AG04450 (cell line): ENCODE measurements at regions not wholly inside any gene's neighbourhood (a gene's known extent, or its start where the extent isn't known, plus 50 kb on each side); places are given as distances from the start of the nearest gene placed in this dataset.

ENCODE experiments used
- CTCF ChIA-PET: fragments of 300-600, 350-600 bp; formaldehyde crosslinking; extraction: SDS; loops from one replicate; lab custom pipeline; 2022; ENCODE audit warnings: antibody characterized with exemption, inconsistent platforms; lab: Charles Lee
- POLR2A ChIA-PET: fragments of 350-600 bp; formaldehyde crosslinking; extraction: SDS; loops from one replicate; lab custom pipeline; 2021; ENCODE audit warnings: antibody characterized with exemption, inconsistent platforms; lab: Yijun Ruan, JAX
- DNase-seq: peaks from one replicate; pipeline ENCODE4 v3.0.0-alpha.2; 2011; ENCODE audit warnings: low read depth, low spot score
- H3K27ac ChIP-seq: one replicate; pipeline ENCODE4 v1.5.1; 2012; ENCODE audit warnings: low read depth, low read length, control low read depth
- H3K27me3 ChIP-seq: one replicate; pipeline ENCODE4 v1.6.0; 2012; ENCODE audit warnings: low read length; ENCODE audit not compliant: control insufficient read depth, insufficient read depth
- H3K4me3 ChIP-seq: 2 replicates; pipeline ENCODE4 v1.5.1; 2011; ENCODE audit warnings: mild to moderate bottlenecking, low read depth, low read length, control low read depth
- H3K9me3 ChIP-seq: 2 replicates; pipeline ENCODE4 v1.5.1; 2012; ENCODE audit warnings: low read length; ENCODE audit not compliant: control insufficient read depth, insufficient read depth
- TF ChIP-seq, protein P1 (sequence below): IDR thresholded peaks from 2 replicates; pipeline ENCODE4 v1.5.1; 2011; ENCODE audit warnings: low read depth, low read length, control low read depth, inconsistent platforms

DNA sequence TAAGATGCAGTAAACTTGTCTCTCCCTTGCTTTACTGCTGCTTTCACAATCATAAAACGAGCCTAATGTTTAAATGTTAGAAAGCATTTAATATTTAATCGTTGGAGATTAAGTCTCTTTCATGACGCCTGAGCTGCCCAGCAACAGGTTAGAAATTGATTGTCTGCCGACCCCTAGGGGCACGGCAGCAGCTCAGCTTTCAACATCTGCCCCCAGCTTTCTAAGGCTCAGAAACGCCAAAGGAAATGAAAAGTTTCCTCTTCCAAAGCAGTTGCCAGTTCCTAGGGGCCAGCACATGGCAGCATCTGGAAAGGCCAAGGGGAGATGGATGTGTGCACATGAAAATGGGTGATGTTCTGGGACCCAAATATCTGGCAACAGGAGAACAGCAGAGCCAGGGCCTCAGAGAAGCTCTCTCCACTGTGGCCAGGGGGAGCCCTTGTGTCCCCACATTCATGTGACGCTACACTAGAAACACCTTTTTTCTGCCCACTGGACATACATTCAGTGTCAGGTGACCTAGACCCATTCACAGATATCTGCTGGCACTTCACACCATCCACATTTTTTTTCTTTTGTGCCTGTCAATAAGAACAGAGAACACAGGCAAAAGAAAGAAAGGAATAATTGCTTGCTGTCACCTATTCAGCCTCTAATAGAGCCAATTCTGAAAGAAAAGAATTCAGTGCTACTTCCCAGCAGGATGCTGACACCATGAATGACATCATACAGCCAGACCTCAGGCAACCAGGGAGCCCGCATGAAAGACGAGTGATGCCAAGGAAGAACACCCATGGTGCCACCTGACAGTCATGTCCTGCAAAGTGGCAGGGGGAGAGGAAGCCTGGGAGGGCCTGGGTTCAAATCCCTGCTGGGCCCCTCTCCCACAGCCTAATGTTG, 205.0 kb upstream of the TAS2R1 start:
- no peaks in the 10 kb centered on the region for H3K9me3 ChIP-seq
- TF ChIP-seq, protein P1, sequence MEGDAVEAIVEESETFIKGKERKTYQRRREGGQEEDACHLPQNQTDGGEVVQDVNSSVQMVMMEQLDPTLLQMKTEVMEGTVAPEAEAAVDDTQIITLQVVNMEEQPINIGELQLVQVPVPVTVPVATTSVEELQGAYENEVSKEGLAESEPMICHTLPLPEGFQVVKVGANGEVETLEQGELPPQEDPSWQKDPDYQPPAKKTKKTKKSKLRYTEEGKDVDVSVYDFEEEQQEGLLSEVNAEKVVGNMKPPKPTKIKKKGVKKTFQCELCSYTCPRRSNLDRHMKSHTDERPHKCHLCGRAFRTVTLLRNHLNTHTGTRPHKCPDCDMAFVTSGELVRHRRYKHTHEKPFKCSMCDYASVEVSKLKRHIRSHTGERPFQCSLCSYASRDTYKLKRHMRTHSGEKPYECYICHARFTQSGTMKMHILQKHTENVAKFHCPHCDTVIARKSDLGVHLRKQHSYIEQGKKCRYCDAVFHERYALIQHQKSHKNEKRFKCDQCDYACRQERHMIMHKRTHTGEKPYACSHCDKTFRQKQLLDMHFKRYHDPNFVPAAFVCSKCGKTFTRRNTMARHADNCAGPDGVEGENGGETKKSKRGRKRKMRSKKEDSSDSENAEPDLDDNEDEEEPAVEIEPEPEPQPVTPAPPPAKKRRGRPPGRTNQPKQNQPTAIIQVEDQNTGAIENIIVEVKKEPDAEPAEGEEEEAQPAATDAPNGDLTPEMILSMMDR, result peak; percentile 22; the same call in 1 of the 2 replicates
- CTCF ChIA-PET, result no interaction called here
- no peak overlapping the region for H3K4me3 ChIP-seq
- no peak for DNase-seq
- POLR2A ChIA-PET, result no interaction called here
- no peaks in the 10 kb centered on the region for H3K27me3 ChIP-seq
- no peak overlapping the region for H3K27ac ChIP-seq

DNA sequence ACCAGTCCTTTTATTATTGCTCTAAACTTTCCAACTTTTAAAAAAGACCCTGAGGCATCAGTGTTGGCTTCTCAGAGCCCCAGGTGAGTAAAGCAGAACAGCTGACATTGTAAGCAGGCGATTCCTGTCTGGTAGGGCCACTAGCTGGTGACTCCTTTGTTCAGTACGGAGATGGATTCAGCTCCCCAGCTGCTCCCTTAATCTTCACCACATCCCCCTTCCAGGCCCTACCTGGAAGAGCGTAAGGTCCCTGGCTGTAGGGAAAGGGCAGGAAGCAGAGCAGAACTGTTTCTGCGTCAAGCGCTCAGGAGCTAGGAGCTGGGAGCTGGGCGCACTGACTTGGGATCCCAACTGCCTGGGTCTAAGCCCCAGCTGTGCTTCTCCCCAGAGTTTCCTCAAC, 203.7 kb upstream of the TAS2R1 start:
- POLR2A ChIA-PET, result no interaction called here
- no peaks in the 10 kb centered on the region for H3K27me3 ChIP-seq
- CTCF ChIA-PET, result interaction anchor here (0.7 to 0.9 kb wide), 2 partner anchors 36 to 399 kb away, joined by 3 read pairs; no protein-coding TSS in a partner anchor
- DNase-seq, result no peak
- no peak overlapping the region for H3K4me3 ChIP-seq
- no peak overlapping the region for H3K27ac ChIP-seq
- H3K9me3 ChIP-seq, result no peaks in the 10 kb centered on the region
- TF ChIP-seq, protein P1, result no peak

DNA sequence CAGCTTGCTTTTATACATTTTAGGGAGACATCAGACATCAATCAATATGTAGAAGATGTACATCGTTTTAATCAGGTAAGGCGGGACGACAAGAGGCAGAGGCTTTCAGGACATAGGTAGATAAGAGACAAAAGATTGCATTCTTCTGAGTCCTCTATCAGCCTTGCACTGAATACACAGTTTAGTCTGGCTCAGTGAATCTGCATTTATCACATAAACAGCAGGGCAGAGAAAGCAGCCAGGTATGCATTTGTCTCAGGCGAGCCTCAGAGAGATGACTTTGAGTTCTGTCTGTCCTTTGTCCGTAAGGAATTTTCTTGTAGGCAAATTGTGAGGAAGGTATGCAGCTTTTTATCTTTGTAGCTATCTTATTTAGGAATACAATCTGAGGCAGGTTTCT, 202.8 kb upstream of the TAS2R1 start:
- CTCF ChIA-PET, result interaction anchor here (0.9 kb wide), 1 partner anchor 400 kb away, joined by 3 read pairs; no protein-coding TSS in a partner anchor

GRCh38 chr5:9831823-9832222, 201.7 kb upstream of the TAS2R1 start:
- no peak overlapping the region for H3K4me3 ChIP-seq
- POLR2A ChIA-PET, result no interaction called here
- H3K27ac ChIP-seq, result no peak overlapping the region
- no peak for DNase-seq
- CTCF ChIA-PET, result no interaction called here
- H3K27me3 ChIP-seq, result no peaks in the 10 kb centered on the region
- no peaks in the 10 kb centered on the region for H3K9me3 ChIP-seq
- TF ChIP-seq, protein P1, result no peak

More for the DNA sequence above, 202.8 kb upstream of the TAS2R1 start:
- TF ChIP-seq, protein P1, result no peak
- no peak overlapping the region for H3K27ac ChIP-seq
- no peaks in the 10 kb centered on the region for H3K27me3 ChIP-seq
- H3K9me3 ChIP-seq, result no peaks in the 10 kb centered on the region
- POLR2A ChIA-PET, result no interaction called here
- H3K4me3 ChIP-seq, result no peak overlapping the region
- no peak for DNase-seq

- no peak overlapping the region for H3K27ac ChIP-seq
- H3K9me3 ChIP-seq, result no peaks in the 10 kb centered on the region
- no peaks in the 10 kb centered on the region for H3K27me3 ChIP-seq
- ChIA-PET CTCF (no interaction called here), POLR2A (no interaction called here)
- DNase-seq, result no peak
- H3K4me3 ChIP-seq, result no peak overlapping the region
- TF ChIP-seq, protein P1, result no peak
Measured at GRCh38 chr5:9830184-9830583, 200.0 kb upstream of the TAS2R1 start.
